DND-41 (cell line): ENCODE measurements at regions not wholly inside any gene's neighbourhood (a gene's known extent, or its start where the extent isn't known, plus 50 kb on each side); places are given as distances from the start of the nearest gene placed in this dataset.

ENCODE experiments used
- ATAC-seq: fragments of 200-7000 bp; cut with Tn5 transposase; 3 replicates; pipeline ENCODE4 v1.9.1; 2021; ENCODE audit warnings: low read depth; ENCODE audit not compliant: insufficient read depth
- DNase-seq: peaks from one replicate; pipeline ENCODE4 v3.0.0-alpha.2; 2020
- H2AFZ ChIP-seq: 2 replicates; pipeline ENCODE4 v1.6.0; 2012; ENCODE audit warnings: low read depth, low read length
- H3K27ac ChIP-seq: 2 replicates; pipeline ENCODE4 v1.5.1; 2012; ENCODE audit warnings: low read length, inconsistent platforms
- H3K27me3 ChIP-seq: fragments of 200-600 bp; sonication (generic); 2 replicates; pipeline ENCODE4 v1.6.0; 2012; ENCODE audit warnings: low read length, mild to moderate bottlenecking, inconsistent platforms; ENCODE audit not compliant: insufficient read depth, poor library complexity
- H3K36me3 ChIP-seq: 2 replicates; pipeline ENCODE4 v1.5.1; 2012; ENCODE audit warnings: low read length, inconsistent platforms; ENCODE audit not compliant: insufficient read depth
- H3K4me1 ChIP-seq: 2 replicates; pipeline ENCODE4 v1.5.1; 2012; ENCODE audit warnings: mild to moderate bottlenecking, low read length; ENCODE audit not compliant: insufficient read depth
- H3K4me2 ChIP-seq: 2 replicates; pipeline ENCODE4 v1.6.0; 2012; ENCODE audit warnings: mild to moderate bottlenecking, moderate library complexity, low read length, inconsistent platforms; ENCODE audit not compliant: insufficient read depth
- H3K4me3 ChIP-seq, 2 experiments: fragments of 200-600 bp in 1 of 2; shearing (Covaris generic) in 1 of 2; 2 replicates each; pipeline ENCODE4 v1.5.1; 2012 to 2016; ENCODE audit warnings: inconsistent platforms in 2 of 2, low read length in 2 of 2, mild to moderate bottlenecking in 2 of 2, low read depth in 1 of 2, moderate library complexity in 1 of 2
- H3K79me2 ChIP-seq: 2 replicates; pipeline ENCODE4 v1.6.0; 2012; ENCODE audit warnings: low read length, inconsistent platforms; ENCODE audit not compliant: insufficient read depth
- H3K9ac ChIP-seq: 2 replicates; pipeline ENCODE4 v1.6.0; 2012; ENCODE audit warnings: low read depth, mild to moderate bottlenecking, inconsistent platforms, low read length, moderate library complexity
- H3K9me3 ChIP-seq: 2 replicates; pipeline ENCODE4 v1.5.1; 2012; ENCODE audit warnings: low read length, moderate library complexity, mild to moderate bottlenecking, inconsistent platforms; ENCODE audit not compliant: insufficient read depth, severe bottlenecking
- H4K20me1 ChIP-seq: 2 replicates; pipeline ENCODE4 v1.6.0; 2012; ENCODE audit warnings: low read length; ENCODE audit not compliant: insufficient read depth
- EZH2 ChIP-seq: IDR thresholded peaks from 3 replicates; pipeline ENCODE4 v1.6.1; 2012; ENCODE audit warnings: borderline replicate concordance, low read depth, mild to moderate bottlenecking, moderate library complexity, low read length, inconsistent platforms; ENCODE audit not compliant: severe bottlenecking
- TF ChIP-seq, protein P1 (sequence below): IDR thresholded peaks from 2 replicates; pipeline ENCODE4 v1.5.1; 2012; ENCODE audit warnings: borderline replicate concordance, low read length, moderate library complexity, mild to moderate bottlenecking; ENCODE audit not compliant: poor library complexity, severe bottlenecking; ENCODE audit errors: extremely low read depth

- no peak for ATAC-seq
Observed at GRCh38 chr2:155748131-155748530, 584.4 kb downstream of the NR4A2 start.

GRCh38 chr2:155747531-155747930 lies 585.0 kb downstream of the NR4A2 start:
- ATAC-seq = no peak

More at GRCh38 chr2:155748131-155748530, 584.4 kb downstream of the NR4A2 start:
- H3K79me2 ChIP-seq = no peaks in the 10 kb centered on the region
- H3K27ac ChIP-seq = no peak overlapping the region
- no peak for DNase-seq
- H3K36me3 ChIP-seq = no peaks in the 10 kb centered on the region
- no peak overlapping the region for H3K4me2 ChIP-seq
- H3K9me3 ChIP-seq = no peaks in the 10 kb centered on the region
- no peak overlapping the region for H2AFZ ChIP-seq
- no peaks in the 10 kb centered on the region for H4K20me1 ChIP-seq
- H3K4me3 ChIP-seq = no peak overlapping the region
- no peaks in the 10 kb centered on the region for H3K4me1 ChIP-seq
- TF ChIP-seq, protein P1, sequence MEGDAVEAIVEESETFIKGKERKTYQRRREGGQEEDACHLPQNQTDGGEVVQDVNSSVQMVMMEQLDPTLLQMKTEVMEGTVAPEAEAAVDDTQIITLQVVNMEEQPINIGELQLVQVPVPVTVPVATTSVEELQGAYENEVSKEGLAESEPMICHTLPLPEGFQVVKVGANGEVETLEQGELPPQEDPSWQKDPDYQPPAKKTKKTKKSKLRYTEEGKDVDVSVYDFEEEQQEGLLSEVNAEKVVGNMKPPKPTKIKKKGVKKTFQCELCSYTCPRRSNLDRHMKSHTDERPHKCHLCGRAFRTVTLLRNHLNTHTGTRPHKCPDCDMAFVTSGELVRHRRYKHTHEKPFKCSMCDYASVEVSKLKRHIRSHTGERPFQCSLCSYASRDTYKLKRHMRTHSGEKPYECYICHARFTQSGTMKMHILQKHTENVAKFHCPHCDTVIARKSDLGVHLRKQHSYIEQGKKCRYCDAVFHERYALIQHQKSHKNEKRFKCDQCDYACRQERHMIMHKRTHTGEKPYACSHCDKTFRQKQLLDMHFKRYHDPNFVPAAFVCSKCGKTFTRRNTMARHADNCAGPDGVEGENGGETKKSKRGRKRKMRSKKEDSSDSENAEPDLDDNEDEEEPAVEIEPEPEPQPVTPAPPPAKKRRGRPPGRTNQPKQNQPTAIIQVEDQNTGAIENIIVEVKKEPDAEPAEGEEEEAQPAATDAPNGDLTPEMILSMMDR = no peak
- TF ChIP-seq EZH2 = no peak
- no peaks in the 10 kb centered on the region for H3K27me3 ChIP-seq
- H3K9ac ChIP-seq = no peak overlapping the region

DNA sequence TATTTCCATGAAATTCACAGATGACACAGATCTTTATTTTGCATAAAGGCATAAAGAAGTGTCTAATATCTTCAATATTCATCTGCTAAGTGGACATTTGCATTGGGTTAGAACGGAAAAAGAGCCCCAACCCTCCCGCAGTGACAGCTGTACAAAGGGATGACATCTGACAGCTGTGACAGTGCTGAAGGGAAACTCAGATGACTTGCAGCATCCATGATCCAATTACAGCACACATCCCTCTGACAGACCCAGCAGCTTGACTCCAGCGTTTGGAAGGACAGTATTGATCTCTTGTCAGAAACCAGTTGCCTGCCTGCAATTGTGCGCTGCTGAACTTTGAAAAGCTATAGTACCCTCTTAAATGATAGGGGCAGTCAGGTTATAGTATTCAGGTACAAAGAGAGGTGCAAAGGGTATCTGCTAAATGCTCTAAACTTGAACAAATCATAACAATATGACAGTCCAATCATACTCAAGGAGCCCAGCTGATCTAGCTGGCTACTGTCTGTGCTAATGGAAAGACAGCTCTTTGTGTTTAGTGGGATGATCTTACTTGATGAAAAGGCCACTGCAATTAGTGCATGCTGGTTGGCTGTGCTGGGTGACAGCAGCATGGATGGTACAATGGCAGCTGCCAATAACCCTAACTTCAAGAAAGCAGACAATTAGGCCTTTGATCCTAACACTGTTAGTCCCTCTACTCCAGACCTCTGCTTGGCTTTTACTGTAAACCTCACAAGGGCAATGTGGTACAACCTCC lies 599.2 kb downstream of the NR4A2 start:
- no peaks in the 10 kb centered on the region for H3K27me3 ChIP-seq
- no peaks in the 10 kb centered on the region for H3K36me3 ChIP-seq
- H3K4me3 ChIP-seq = no peak overlapping the region
- ATAC-seq = no peak
- H3K79me2 ChIP-seq = no peaks in the 10 kb centered on the region
- no peaks in the 10 kb centered on the region for H4K20me1 ChIP-seq
- no peak overlapping the region for H3K9ac ChIP-seq
- no peak overlapping the region for H2AFZ ChIP-seq
- no peaks in the 10 kb centered on the region for H3K9me3 ChIP-seq
- H3K4me1 ChIP-seq = no peaks in the 10 kb centered on the region
- TF ChIP-seq, protein P1 = no peak
- TF ChIP-seq EZH2 = no peak
- no peak for DNase-seq
- no peak overlapping the region for H3K27ac ChIP-seq
- no peak overlapping the region for H3K4me2 ChIP-seq

More at GRCh38 chr2:155747531-155747930, 585.0 kb downstream of the NR4A2 start:
- Histone ChIP-seq H3K4me2 (no peak overlapping the region), H2AFZ (no peak overlapping the region), H3K36me3 (no peaks in the 10 kb centered on the region), H3K4me3 (no peak overlapping the region), H3K9ac (no peak overlapping the region), H4K20me1 (no peaks in the 10 kb centered on the region), H3K27me3 (no peaks in the 10 kb centered on the region), H3K9me3 (no peaks in the 10 kb centered on the region), H3K27ac (no peak overlapping the region), H3K79me2 (no peaks in the 10 kb centered on the region), H3K4me1 (no peaks in the 10 kb centered on the region)
- TF ChIP-seq EZH2 = no peak
- TF ChIP-seq, protein P1 = no peak
- no peak for DNase-seq
